HS-27A (cell line): ENCODE measurements at regions not wholly inside any gene's neighbourhood (a gene's known extent, or its start where the extent isn't known, plus 50 kb on each side); places are given as distances from the start of the nearest gene placed in this dataset.
A peak's percentile ranks its signal among the peaks of the same experiment; 100 is the strongest.

ENCODE experiments used
- DNase-seq: peaks from one replicate; pipeline ENCODE4 v3.0.0-alpha.2; 2012; ENCODE audit warnings: low read depth, missing footprints

DNA sequence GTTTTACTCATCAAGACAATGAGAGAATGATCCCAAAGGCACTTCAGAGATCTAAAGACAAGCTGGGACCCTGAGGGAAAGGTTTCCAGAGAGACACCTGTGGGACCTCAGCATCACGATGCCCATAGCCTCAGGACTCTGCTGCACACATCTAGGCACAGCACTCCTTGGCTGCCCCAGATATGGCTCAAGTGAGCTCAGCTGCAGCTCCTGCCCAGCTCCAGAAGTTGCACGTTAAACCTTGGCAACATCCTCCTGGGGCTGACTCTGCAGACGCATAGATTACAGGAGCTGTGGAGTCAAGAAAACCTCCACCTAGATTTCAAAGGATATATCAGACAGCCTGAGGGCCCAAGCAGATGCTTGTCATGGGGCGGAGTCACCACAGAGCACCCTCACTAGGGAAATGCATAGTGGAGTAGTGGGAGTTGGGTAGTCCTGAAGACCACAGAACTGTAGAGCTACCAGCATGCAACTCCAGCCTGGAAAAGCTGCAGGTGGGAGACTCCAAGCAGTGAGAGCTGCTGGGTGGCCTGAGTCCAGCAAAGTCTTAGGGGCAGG is 582.0 kb downstream of the CDH11 start:
- no peak for DNase-seq

- no peak for DNase-seq
Observed at GRCh38 chr16:64534180-64534780, 587.6 kb downstream of the CDH11 start.

- DNase-seq, result no peak
Observed at GRCh38 chr16:64532691-64533090, 589.2 kb downstream of the CDH11 start.

GRCh38 chr16:64532117-64532516 is 589.7 kb downstream of the CDH11 start:
- DNase-seq, result no peak

DNA sequence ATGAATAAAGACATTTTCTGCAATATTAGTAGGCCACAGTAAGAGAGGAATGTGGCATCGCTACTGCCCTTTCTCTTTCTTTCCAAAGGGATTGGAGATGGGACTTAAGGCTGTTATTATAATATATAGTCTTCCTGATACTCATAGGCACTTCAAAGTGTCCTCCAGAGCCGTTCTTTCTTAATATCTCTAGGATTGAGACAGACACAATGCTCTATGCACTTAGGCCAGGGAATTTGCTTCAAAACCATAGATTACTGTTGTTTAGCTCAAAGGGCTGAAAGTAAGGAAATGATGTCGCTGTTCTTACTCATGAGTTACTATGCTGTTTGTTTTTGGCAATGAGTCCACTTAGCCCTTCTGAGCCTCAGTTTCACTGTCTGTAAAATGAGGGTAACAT is 590.5 kb downstream of the CDH11 start:
- no peak for DNase-seq

DNA sequence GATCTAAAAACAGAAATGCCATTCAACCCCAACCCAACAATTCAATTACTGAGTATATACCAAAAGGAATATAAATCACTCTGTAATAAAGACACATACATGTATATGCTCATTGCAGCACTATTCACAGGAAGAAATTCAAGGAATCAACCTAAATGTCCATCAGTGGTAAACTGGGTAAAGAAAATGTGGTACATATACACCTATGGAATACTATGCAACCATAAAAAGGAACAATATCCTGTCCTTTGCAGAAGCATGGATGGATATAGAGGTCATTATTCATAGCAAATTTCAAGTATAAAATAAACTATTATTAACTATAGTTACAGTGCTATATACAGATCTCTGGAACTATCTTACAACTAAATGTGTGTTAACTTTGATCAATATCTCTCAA is 599.3 kb downstream of the CDH11 start:
- DNase-seq, result no peak

GRCh38 chr16:64513871-64514270 is 608.0 kb downstream of the CDH11 start:
- DNase-seq, result no peak

- DNase-seq, result no peak
Observed at GRCh38 chr16:64507240-64508024, 614.4 kb downstream of the CDH11 start.

DNA sequence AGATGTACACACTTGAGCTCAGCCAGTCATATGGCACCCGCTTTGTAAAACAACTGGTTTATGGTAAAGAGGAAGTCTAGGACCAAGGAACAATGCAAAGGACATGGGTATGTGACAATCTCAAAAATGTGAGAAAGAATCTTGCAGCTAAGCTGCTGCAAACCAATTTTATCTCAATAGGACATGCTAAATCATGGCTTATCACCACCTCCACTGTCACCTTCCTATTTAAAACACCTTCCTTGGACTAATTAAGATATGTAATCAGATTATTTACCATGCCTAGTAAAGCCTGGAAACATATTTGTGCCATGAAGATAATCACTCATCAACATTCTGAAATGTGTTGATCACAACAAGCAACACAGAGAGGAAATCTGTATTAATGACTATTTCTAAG is 622.7 kb downstream of the CDH11 start:
- no peak for DNase-seq

- no peak for DNase-seq
Observed at GRCh38 chr16:64498363-64498762, 623.5 kb downstream of the CDH11 start.

DNA sequence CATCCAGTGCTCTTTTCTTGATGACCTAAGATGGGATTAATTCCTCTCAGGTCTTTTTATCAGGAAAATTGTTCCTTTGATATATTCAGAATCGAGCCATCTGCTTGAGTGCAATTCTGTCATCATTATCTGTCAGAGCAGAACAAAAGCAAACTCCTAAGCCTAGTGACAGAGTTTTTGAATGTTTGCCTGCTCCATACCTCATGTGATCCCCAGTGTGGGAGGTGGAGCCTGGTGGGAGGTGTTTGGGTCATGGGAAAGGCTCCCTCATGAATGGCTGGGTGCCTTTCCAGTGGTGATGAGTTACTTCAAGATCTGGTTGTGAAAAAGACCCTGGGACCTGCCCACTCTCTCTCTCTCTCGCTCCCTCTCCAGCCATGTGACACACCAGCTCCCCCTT is 628.2 kb downstream of the CDH11 start:
- no peak for DNase-seq

- no peak for DNase-seq
Observed at GRCh38 chr16:64489449-64489848, 632.4 kb downstream of the CDH11 start.

GRCh38 chr16:64486561-64486960 is 635.3 kb downstream of the CDH11 start:
- DNase-seq, result no peak

DNA sequence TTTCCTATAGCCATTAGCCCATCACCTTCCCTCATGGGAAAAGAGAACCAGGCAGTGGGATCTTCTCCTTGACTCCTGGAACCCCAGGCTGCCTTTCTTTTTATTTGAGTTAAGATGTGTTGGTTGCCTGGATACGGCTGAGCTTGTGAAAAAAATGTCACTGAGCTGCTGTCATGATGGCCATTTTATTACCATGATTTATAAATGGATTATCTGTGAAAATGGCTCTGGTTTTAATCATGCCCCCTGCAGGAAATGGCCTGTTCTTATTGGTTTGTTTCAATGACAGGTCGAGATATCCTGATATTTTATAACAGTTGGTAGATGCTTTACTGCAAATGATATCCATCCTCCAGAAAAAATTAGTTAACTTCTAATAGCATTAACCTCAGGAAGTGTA is 640.4 kb downstream of the CDH11 start:
- no peak for DNase-seq

- DNase-seq, result peak; percentile 40
Observed at GRCh38 chr16:64478252-64478906, 643.5 kb downstream of the CDH11 start.

- no peak for DNase-seq
Observed at GRCh38 chr16:64475627-64476351, 646.1 kb downstream of the CDH11 start.

GRCh38 chr16:64470916-64471315 is 650.9 kb downstream of the CDH11 start:
- no peak for DNase-seq

DNA sequence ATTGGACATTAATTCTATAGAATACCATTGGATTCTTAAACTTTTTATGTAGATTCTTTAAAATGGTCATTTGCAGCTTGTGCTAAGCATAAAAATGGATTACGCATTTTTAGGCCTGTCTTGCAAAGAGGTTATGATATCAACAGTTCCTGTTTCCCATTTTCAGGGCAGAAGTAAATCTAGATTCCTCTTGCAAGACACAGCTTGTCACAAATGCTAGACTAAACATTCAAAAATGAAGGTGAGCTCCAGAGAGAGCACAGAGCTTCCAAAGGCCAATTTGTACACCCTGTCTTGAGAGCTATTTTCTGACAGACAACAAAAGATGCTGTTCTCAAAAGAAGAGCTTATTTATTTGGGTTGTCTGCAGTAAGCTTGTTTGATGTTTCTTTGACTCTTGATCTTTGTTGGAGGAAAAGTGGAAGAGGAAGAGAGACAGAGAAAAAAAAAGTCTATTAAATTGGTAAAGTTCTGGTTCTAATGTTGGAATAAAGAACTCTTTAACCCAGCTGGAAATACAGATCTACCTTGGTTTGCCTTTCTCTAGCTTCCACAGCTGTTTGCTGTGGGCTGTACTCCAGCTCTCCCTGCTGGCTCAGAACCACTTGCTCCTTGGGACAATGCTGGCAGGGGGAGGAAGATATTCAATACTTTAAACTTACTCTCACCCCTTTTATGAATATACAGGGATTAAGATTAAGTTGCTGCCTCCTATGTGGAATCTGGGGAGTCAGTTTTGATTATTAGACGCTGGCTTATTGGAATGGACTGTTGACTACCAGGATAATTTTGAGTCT is 651.8 kb downstream of the CDH11 start:
- DNase-seq, result no peak

- DNase-seq, result no peak
Observed at GRCh38 chr16:64469351-64469750, 652.5 kb downstream of the CDH11 start.

GRCh38 chr16:64468515-64469090 is 653.3 kb downstream of the CDH11 start:
- DNase-seq, result no peak

DNA sequence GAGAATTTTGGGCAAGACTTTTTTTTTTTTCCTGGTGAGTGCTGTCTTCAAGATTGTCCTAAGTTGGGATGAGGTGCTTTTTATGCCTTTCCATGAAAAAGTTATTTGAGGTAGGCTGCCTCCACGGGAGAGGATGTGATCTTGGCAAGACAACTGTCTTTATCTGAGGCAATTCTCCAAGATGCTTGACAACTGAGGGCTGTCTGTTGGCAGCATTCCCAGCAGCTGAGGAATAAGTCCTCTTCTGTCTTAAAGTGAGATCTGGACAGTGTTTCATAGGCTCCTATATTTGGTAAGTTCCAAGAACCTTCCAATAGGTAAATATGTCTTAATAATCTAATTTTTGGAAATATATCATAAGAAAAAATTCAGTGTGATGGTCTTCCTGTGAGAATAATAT is 662.0 kb downstream of the CDH11 start:
- no peak for DNase-seq
